H1 (cell line): ENCODE measurements at regions not wholly inside any gene's neighbourhood (a gene's known extent, or its start where the extent isn't known, plus 50 kb on each side); places are given as distances from the start of the nearest gene placed in this dataset.

Experiments used
- CTCF ChIA-PET: fragments of 300-600 bp; sonication (Branson Sonifier 250); formaldehyde crosslinking; loops from one replicate; lab custom pipeline; 2021; ENCODE audit not compliant: partially characterized antibody; lab: Charles Lee
- POLR2A ChIA-PET: fragments of 300-600 bp; sonication (Branson Sonifier 250); formaldehyde crosslinking; loops from one replicate; lab custom pipeline; 2021; ENCODE audit warnings: inconsistent platforms; ENCODE audit not compliant: partially characterized antibody; lab: Charles Lee
- DNase-seq, 2 experiments: peaks; one replicate each; pipeline versions ENCODE4 v3.0.0 to v3.0.0-alpha.2; 2010 to 2022; ENCODE audit warnings: low spot score in 2 of 2, low read depth in 1 of 2, mixed read lengths in 1 of 2
- FAIRE-seq: peaks from 2 replicates; lab custom pipeline; 2011; peaks lifted over from hg19 to GRCh38; lab: Jason Lieb, UNC
- H2AFZ ChIP-seq: 2 replicates; pipeline ENCODE4 v1.8.1; 2012; ENCODE audit warnings: low read length, inconsistent platforms
- H2AK5ac ChIP-seq: 2 replicates; pipeline ENCODE4 v1.6.1; 2013; ENCODE audit warnings: low read depth, low read length
- H2BK120ac ChIP-seq: replicated peaks from 2 replicates; pipeline ENCODE3; 2013; ENCODE audit warnings: low read depth, low read length, inconsistent platforms
- H2BK12ac ChIP-seq: 2 replicates; pipeline ENCODE4 v1.6.1; 2013; ENCODE audit warnings: low read depth, low read length
- H2BK15ac ChIP-seq: 2 replicates; pipeline ENCODE4 v1.6.1; 2013; ENCODE audit warnings: low read length
- H2BK20ac ChIP-seq: 2 replicates; pipeline ENCODE4 v1.6.1; 2013; ENCODE audit warnings: low read length
- H2BK5ac ChIP-seq: 2 replicates; pipeline ENCODE4 v1.6.1; 2013; ENCODE audit warnings: low read depth, low read length
- H3K14ac ChIP-seq: 2 replicates; pipeline ENCODE4 v1.6.1; 2013; ENCODE audit warnings: inconsistent platforms; ENCODE audit not compliant: insufficient read length
- H3K18ac ChIP-seq: 2 replicates; pipeline ENCODE4 v1.6.1; 2013; ENCODE audit warnings: low read length; ENCODE audit errors: extremely low read depth
- H3K23ac ChIP-seq: 2 replicates; pipeline ENCODE4 v1.6.1; 2013; ENCODE audit warnings: inconsistent platforms; ENCODE audit not compliant: insufficient read length
- H3K23me2 ChIP-seq: 2 replicates; pipeline ENCODE4 v1.6.1; 2013; ENCODE audit warnings: low read depth, low read length
- H3K27ac ChIP-seq: 2 replicates; pipeline ENCODE4 v1.6.1; 2011; ENCODE audit warnings: low read depth, low read length, inconsistent platforms
- H3K27me3 ChIP-seq, 4 experiments: replicated peaks in 1 of 4; 1 replicate in 1 of 4; 2 replicates in 3 of 4; pipeline versions ENCODE4 v1.6.1 to v1.8.1; 2011 to 2013; ENCODE audit warnings: low read length in 3 of 4, mild to moderate bottlenecking in 3 of 4, inconsistent platforms in 2 of 4, mixed read lengths in 2 of 4, moderate library complexity in 1 of 4; ENCODE audit not compliant: control insufficient read depth in 3 of 4, insufficient read depth in 3 of 4; ENCODE audit errors: extremely low read depth in 1 of 4
- H3K36me3 ChIP-seq, 4 experiments: 2 replicates each; pipeline versions ENCODE4 v1.6.1 to v1.8.1; 2011 to 2013; ENCODE audit warnings: mild to moderate bottlenecking in 4 of 4, low read length in 3 of 4, moderate library complexity in 2 of 4, control low read depth in 1 of 4, inconsistent platforms in 1 of 4; ENCODE audit not compliant: insufficient read depth in 4 of 4, control insufficient read depth in 2 of 4
- H3K4ac ChIP-seq: replicated peaks from 2 replicates; pipeline ENCODE3; 2013; ENCODE audit warnings: low read length, low read depth, mixed read lengths, inconsistent platforms; ENCODE audit not compliant: insufficient read length
- H3K4me1 ChIP-seq, 4 experiments: replicated peaks in 1 of 4; 1 replicate in 1 of 4; 2 replicates in 3 of 4; pipeline versions ENCODE4 v1.6.1 to v1.8.1; 2011 to 2013; ENCODE audit warnings: low read length in 3 of 4, inconsistent platforms in 2 of 4, mixed read lengths in 1 of 4; ENCODE audit not compliant: insufficient read depth in 4 of 4, control insufficient read depth in 3 of 4
- H3K4me2 ChIP-seq, 2 experiments: 2 replicates each; pipeline versions ENCODE4 v1.6.1 to v1.8.1; 2011 to 2013; ENCODE audit warnings: low read depth in 2 of 2, low read length in 2 of 2, control low read depth in 1 of 2, inconsistent platforms in 1 of 2, mild to moderate bottlenecking in 1 of 2; ENCODE audit not compliant: insufficient read depth in 1 of 2
- H3K4me3 ChIP-seq, 4 experiments: fragments of 200-600, 300-600 bp in 1 of 4; sonication (generic), shearing (Covaris generic), sonication (Bioruptor Twin) in 1 of 4; 2 replicates each; pipeline versions ENCODE4 v1.5.1 to v1.8.1; 2011 to 2016; ENCODE audit warnings: low read length in 4 of 4, low read depth in 3 of 4, control low read depth in 2 of 4, inconsistent platforms in 2 of 4, mild to moderate bottlenecking in 2 of 4, mixed read lengths in 1 of 4, moderate library complexity in 1 of 4; ENCODE audit not compliant: insufficient read depth in 2 of 4; ENCODE audit errors: extremely low read depth in 1 of 4
- H3K56ac ChIP-seq: replicated peaks from 2 replicates; pipeline ENCODE3; 2013; ENCODE audit warnings: low read depth, mild to moderate bottlenecking, mixed read lengths, low read length, inconsistent platforms; ENCODE audit not compliant: insufficient read length
- H3K79me1 ChIP-seq: 2 replicates; pipeline ENCODE4 v1.6.1; 2013; ENCODE audit warnings: low read depth, low read length, control low read depth
- H3K79me2 ChIP-seq, 2 experiments: 2 replicates each; pipeline versions ENCODE4 v1.6.1 to v1.8.1; 2012 to 2013; ENCODE audit warnings: low read length in 2 of 2, mild to moderate bottlenecking in 2 of 2, inconsistent platforms in 1 of 2; ENCODE audit not compliant: insufficient read depth in 2 of 2, control insufficient read depth in 1 of 2
- H3K9ac ChIP-seq, 4 experiments: replicated peaks in 1 of 4; 1 replicate in 1 of 4; 2 replicates in 3 of 4; pipeline versions ENCODE4 v1.6.1 to v1.8.1; 2011 to 2013; ENCODE audit warnings: low read depth in 3 of 4, low read length in 3 of 4, control low read depth in 2 of 4, mild to moderate bottlenecking in 2 of 4, moderate library complexity in 2 of 4, inconsistent platforms in 1 of 4; ENCODE audit errors: extremely low read depth in 1 of 4
- H3K9me3 ChIP-seq, 2 experiments: 2 replicates each; pipeline versions ENCODE4 v1.6.1 to v1.8.1; 2012 to 2013; ENCODE audit warnings: mild to moderate bottlenecking in 2 of 2, moderate library complexity in 2 of 2, control low read depth in 1 of 2, inconsistent platforms in 1 of 2, low read depth in 1 of 2, low read length in 1 of 2, mixed read lengths in 1 of 2; ENCODE audit not compliant: insufficient read depth in 2 of 2
- H4K20me1 ChIP-seq, 2 experiments: replicated peaks in 1 of 2; 2 replicates each; pipeline versions ENCODE3 to v1.8.1; 2011 to 2013; ENCODE audit warnings: inconsistent platforms in 2 of 2, low read length in 2 of 2, mild to moderate bottlenecking in 1 of 2; ENCODE audit not compliant: insufficient read depth in 2 of 2, control insufficient read depth in 1 of 2
- H4K5ac ChIP-seq: 2 replicates; pipeline ENCODE4 v1.6.1; 2013; ENCODE audit warnings: low read length, low read depth, mixed read lengths, inconsistent platforms; ENCODE audit not compliant: insufficient read length
- H4K8ac ChIP-seq: 2 replicates; pipeline ENCODE4 v1.8.0; 2013; ENCODE audit warnings: mild to moderate bottlenecking, moderate library complexity, low read length, inconsistent platforms; ENCODE audit not compliant: insufficient read depth; ENCODE audit errors: extremely low read depth
- H4K91ac ChIP-seq: replicated peaks from 2 replicates; pipeline ENCODE3; 2013; ENCODE audit warnings: low read length, mixed read lengths, inconsistent platforms; ENCODE audit not compliant: insufficient read length
- BACH1 ChIP-seq: IDR thresholded peaks from 2 replicates; pipeline ENCODE4 v1.6.1; 2012; ENCODE audit warnings: low read length, improper control_type of control experiment
- CHD2 ChIP-seq: IDR thresholded peaks from 2 replicates; pipeline ENCODE4 v1.6.1; 2012; ENCODE audit warnings: low read length, improper control_type of control experiment
- HDAC2 ChIP-seq, 2 experiments: fragments of 300-600 bp in 1 of 2; sonication (generic) in 1 of 2; IDR thresholded peaks; 2 replicates each; pipeline ENCODE4 v1.6.1; 2011 to 2012; ENCODE audit warnings: low read depth in 2 of 2, low read length in 2 of 2, mild to moderate bottlenecking in 2 of 2, moderate library complexity in 2 of 2, borderline replicate concordance in 1 of 2, inconsistent platforms in 1 of 2
- HDAC6 ChIP-seq: IDR thresholded peaks from one replicate; pipeline ENCODE4 v1.7.1; 2012; ENCODE audit warnings: low read depth, mild to moderate bottlenecking, inconsistent platforms, low read length, moderate library complexity
- KDM1A ChIP-seq: fragments of 200-600, 300-600 bp; sonication (generic); IDR thresholded peaks from 2 replicates; pipeline ENCODE4 v1.7.1; 2016; ENCODE audit warnings: mild to moderate bottlenecking, low read length, borderline replicate concordance
- RAD21 ChIP-seq, 2 experiments: IDR thresholded peaks in 1 of 2; conservative IDR thresholded peaks in 1 of 2; 2 replicates each; pipeline ENCODE4 v1.6.1; 2011; ENCODE audit warnings: low read depth in 2 of 2, low read length in 2 of 2, improper control_type of control experiment in 1 of 2, inconsistent platforms in 1 of 2, mild to moderate bottlenecking in 1 of 2, moderate library complexity in 1 of 2
- RFX5 ChIP-seq: IDR thresholded peaks from 2 replicates; pipeline ENCODE4 v1.6.1; 2011; ENCODE audit warnings: low read depth, low read length, improper control_type of control experiment, borderline replicate concordance
- RXRA ChIP-seq: IDR thresholded peaks from 2 replicates; pipeline ENCODE4 v1.6.1; 2011; ENCODE audit warnings: low read depth, mild to moderate bottlenecking, low read length, moderate library complexity; ENCODE audit not compliant: insufficient read depth
- SAP30 ChIP-seq: fragments of 300-600 bp; sonication (generic); IDR thresholded peaks from 2 replicates; pipeline ENCODE4 v1.7.1; 2012; ENCODE audit warnings: low read length, moderate library complexity, mild to moderate bottlenecking, inconsistent platforms; ENCODE audit not compliant: insufficient read depth, insufficient replicate concordance
- TAF7 ChIP-seq: optimal IDR thresholded peaks from 2 replicates; pipeline ENCODE3; 2011; ENCODE audit warnings: low read depth, mild to moderate bottlenecking, inconsistent platforms, low read length, moderate library complexity, borderline replicate concordance
- WGBS, 2 experiments: shearing (Covaris generic) in 1 of 2; methylation state at CpG; one replicate each; pipeline versions ENCODE4 v1.1.6 to v1.1.7; 2013 to 2015; ENCODE audit warnings: low lambda C conversion rate in 2 of 2, mixed read lengths in 2 of 2, inconsistent platforms in 1 of 2, low coverage in 1 of 2, missing lambda C conversion rate in 1 of 2; ENCODE audit not compliant: insufficient replicate concordance in 2 of 2, insufficient coverage in 1 of 2, insufficient read length in 1 of 2; ENCODE audit errors: extremely low coverage in 1 of 2, missing lambda C conversion rate in 1 of 2; 5-methylcytosine and 5-hydroxymethylcytosine counted together

GRCh38 chr9:108150736-108151586 is 661.4 kb upstream of the KLF4 start:
- Histone ChIP-seq H2AK5ac (no peak overlapping the region), H3K79me2 (no peaks in the 10 kb centered on the region), H3K4me2 (no peak overlapping the region), H4K5ac (no peak overlapping the region), H3K9me3 (no peaks in the 10 kb centered on the region), H3K79me1 (no peaks in the 10 kb centered on the region), H3K4me1 (no peaks in the 10 kb centered on the region), H2BK120ac (no peak overlapping the region), H2AFZ (peak overlapping the region; percentile 25; the same call in 1 of the 2 replicates), H4K91ac (no peak overlapping the region), H3K4ac (no peak overlapping the region), H3K14ac (no peak overlapping the region), H3K23ac (no peak overlapping the region), H3K4me3 (no peak overlapping the region), H2BK20ac (no peak overlapping the region), H4K8ac (no peak overlapping the region), H3K56ac (no peak overlapping the region), H4K20me1 (no peaks in the 10 kb centered on the region), H3K18ac (no peak overlapping the region), H3K36me3 (no peaks in the 10 kb centered on the region), H3K9ac (no peak overlapping the region), H3K27me3 (no peaks in the 10 kb centered on the region), H3K23me2 (no peaks in the 10 kb centered on the region), H2BK15ac (no peak overlapping the region), H2BK5ac (no peak overlapping the region), H2BK12ac (no peak overlapping the region), H3K27ac (no peak overlapping the region)
- DNase-seq (no peak), FAIRE-seq (no peak)
- ChIA-PET POLR2A (no interaction called here), CTCF (interaction anchor here (0.7 kb wide), 1 partner anchor 139 kb away, joined by 3 read pairs; no protein-coding TSS in a partner anchor)
- TF ChIP-seq HDAC6 = no peak
- TF ChIP-seq SAP30 = no peak
- no peak for TF ChIP-seq BACH1
- no peak for TF ChIP-seq RFX5
- TF ChIP-seq CHD2 = no peak
- no peak for TF ChIP-seq KDM1A
- no peak for TF ChIP-seq RXRA
- no peak for TF ChIP-seq RAD21 (IDR thresholded peaks at IDR 0.05 in 1 of 2, conservative IDR thresholded peaks at IDR 0.05 in 1 of 2; ENCODE audit: low read depth in 2 of 2, low read length in 2 of 2)
- TF ChIP-seq TAF7 = no peak
- TF ChIP-seq HDAC2 (IDR thresholded peaks at IDR 0.05; ENCODE audit: borderline replicate concordance in 1 of 2, low read depth in 2 of 2, low read length in 2 of 2) = no peak
- WGBS, 2 experiments = 84% methylated on average over 16 of the region's 16 CpGs; no CpG with 5 or more reads in 1 of the 2 experiments
